BJ (cell line): ENCODE measurements at regions not wholly inside any gene's neighbourhood (a gene's known extent, or its start where the extent isn't known, plus 50 kb on each side); places are given as distances from the start of the nearest gene placed in this dataset.
A peak's percentile ranks its signal among the peaks of the same experiment; 100 is the strongest.

Experiments
- CTCF ChIA-PET: fragments of 350-600 bp; formaldehyde crosslinking; extraction: SDS; loops from one replicate; lab custom pipeline; 2021; ENCODE audit warnings: antibody characterized with exemption, inconsistent platforms; lab: Yijun Ruan, JAX
- POLR2A ChIA-PET: fragments of 300-600 bp; sonication (Branson Sonifier 250); formaldehyde crosslinking; extraction: SDS; loops from one replicate; lab custom pipeline; 2021; ENCODE audit warnings: antibody characterized with exemption; lab: Charles Lee
- DNase-seq: peaks from one replicate; pipeline ENCODE4 v3.0.0-alpha.2; 2011; ENCODE audit warnings: low read depth
- H3K27me3 ChIP-seq: 2 replicates; pipeline ENCODE4 v1.6.0; 2011; ENCODE audit warnings: low read length; ENCODE audit not compliant: control insufficient read depth, insufficient read depth
- H3K36me3 ChIP-seq: 2 replicates; pipeline ENCODE4 v1.5.1; 2011; ENCODE audit warnings: low read length; ENCODE audit not compliant: control insufficient read depth, insufficient read depth
- H3K4me3 ChIP-seq: 2 replicates; pipeline ENCODE4 v1.5.1; 2011; ENCODE audit warnings: low read depth, mild to moderate bottlenecking, control low read depth, low read length
- TF ChIP-seq, protein P1 (sequence below): IDR thresholded peaks from 2 replicates; pipeline ENCODE4 v1.5.1; 2011; ENCODE audit warnings: low read depth, mild to moderate bottlenecking, control low read depth, inconsistent platforms, low read length, moderate library complexity; ENCODE audit not compliant: insufficient read depth

- Histone ChIP-seq H3K27me3 (no peaks in the 10 kb centered on the region), H3K4me3 (no peak overlapping the region), H3K36me3 (no peaks in the 10 kb centered on the region)
- POLR2A ChIA-PET, result no interaction called here
- no peak for DNase-seq
- CTCF ChIA-PET, result no interaction called here
- TF ChIP-seq, protein P1, sequence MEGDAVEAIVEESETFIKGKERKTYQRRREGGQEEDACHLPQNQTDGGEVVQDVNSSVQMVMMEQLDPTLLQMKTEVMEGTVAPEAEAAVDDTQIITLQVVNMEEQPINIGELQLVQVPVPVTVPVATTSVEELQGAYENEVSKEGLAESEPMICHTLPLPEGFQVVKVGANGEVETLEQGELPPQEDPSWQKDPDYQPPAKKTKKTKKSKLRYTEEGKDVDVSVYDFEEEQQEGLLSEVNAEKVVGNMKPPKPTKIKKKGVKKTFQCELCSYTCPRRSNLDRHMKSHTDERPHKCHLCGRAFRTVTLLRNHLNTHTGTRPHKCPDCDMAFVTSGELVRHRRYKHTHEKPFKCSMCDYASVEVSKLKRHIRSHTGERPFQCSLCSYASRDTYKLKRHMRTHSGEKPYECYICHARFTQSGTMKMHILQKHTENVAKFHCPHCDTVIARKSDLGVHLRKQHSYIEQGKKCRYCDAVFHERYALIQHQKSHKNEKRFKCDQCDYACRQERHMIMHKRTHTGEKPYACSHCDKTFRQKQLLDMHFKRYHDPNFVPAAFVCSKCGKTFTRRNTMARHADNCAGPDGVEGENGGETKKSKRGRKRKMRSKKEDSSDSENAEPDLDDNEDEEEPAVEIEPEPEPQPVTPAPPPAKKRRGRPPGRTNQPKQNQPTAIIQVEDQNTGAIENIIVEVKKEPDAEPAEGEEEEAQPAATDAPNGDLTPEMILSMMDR, result no peak
Measured at GRCh38 chr6:132194529-132194928, 206.7 kb downstream of the MOXD1 start.

DNA sequence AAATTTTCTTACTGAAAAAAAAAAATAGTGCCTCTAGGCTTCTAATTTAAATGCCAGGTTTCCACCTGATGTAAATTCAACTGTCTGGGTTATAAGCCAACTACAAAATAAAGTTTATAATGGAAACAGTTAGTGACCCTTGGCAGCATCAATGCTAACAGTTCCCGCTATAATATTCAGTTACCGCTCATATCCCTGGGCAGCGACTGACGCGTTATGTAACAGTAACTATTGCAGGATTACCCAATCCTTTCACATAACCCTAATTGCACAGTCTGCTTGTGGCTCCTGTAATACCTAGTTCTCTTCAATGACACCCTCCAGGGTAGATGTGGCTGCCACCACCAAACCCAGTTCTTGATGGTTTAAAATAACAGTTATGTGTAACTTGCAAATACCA is 208.6 kb downstream of the MOXD1 start:
- no peaks in the 10 kb centered on the region for H3K27me3 ChIP-seq
- no peaks in the 10 kb centered on the region for H3K36me3 ChIP-seq
- ChIA-PET CTCF (interaction anchor here (0.6 to 1.1 kb wide), 2 partner anchors 12 to 87 kb away, joined by 3 read pairs; no protein-coding TSS in a partner anchor), POLR2A (no interaction called here)
- TF ChIP-seq, protein P1, result no peak
- no peak overlapping the region for H3K4me3 ChIP-seq
- DNase-seq, result no peak

- ChIA-PET CTCF (interaction anchor here (0.8 to 1.4 kb wide), 2 partner anchors 28 to 195 kb away, joined by 3 to 8 read pairs; no protein-coding TSS in a partner anchor), POLR2A (interaction anchor here (0.6 to 1.0 kb wide), 2 partner anchors 240 to 244 kb away, joined by 4 to 5 read pairs; partner anchors contain the start of gene CCN2)
- peak; percentile 66 for DNase-seq
- TF ChIP-seq, protein P1, result no peak
- Histone ChIP-seq H3K4me3 (no peak overlapping the region), H3K27me3 (no peaks in the 10 kb centered on the region), H3K36me3 (no peaks in the 10 kb centered on the region)
Measured at GRCh38 chr6:132190815-132191175, 210.5 kb downstream of the MOXD1 start.

GRCh38 chr6:132190097-132190814 is 211.0 kb downstream of the MOXD1 start:
- H3K36me3 ChIP-seq, result no peaks in the 10 kb centered on the region
- peak; percentile 89 for DNase-seq
- TF ChIP-seq, protein P1, result no peak
- H3K27me3 ChIP-seq, result no peaks in the 10 kb centered on the region
- CTCF ChIA-PET, result no interaction called here
- POLR2A ChIA-PET, result no interaction called here
- H3K4me3 ChIP-seq, result no peak overlapping the region

DNA sequence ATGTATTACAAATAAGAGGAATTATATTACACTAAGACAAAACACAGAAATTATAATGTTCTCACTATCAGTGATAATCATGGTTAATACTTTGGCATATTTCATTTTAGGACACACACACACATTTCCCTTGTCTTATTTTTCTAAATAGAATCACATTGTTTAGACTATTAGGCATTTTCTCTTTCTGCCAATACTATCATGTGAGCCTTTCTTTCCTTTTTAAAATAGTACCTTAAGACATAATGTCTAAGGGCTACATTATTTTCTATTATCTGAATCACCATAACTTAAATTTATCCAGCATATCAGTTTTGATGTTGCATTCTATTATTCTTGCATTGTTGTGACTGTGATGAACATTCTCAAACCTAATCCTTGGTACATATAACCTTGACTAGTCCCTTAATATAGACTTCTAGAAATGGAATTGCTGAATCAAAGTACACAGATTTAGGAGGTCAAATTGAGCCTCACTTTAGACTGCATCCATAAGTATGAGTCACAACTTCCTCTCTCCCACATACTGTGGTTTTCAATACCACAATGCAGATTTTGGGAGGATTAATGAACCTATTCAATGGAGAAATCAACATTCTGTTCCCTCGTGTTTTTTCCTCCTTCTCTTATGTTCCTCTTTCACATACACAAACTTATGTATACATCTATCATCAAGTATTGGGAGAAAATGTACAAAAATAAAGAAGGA is 212.6 kb downstream of the MOXD1 start:
- Histone ChIP-seq H3K4me3 (no peak overlapping the region), H3K36me3 (no peaks in the 10 kb centered on the region), H3K27me3 (no peaks in the 10 kb centered on the region)
- TF ChIP-seq, protein P1, result no peak
- POLR2A ChIA-PET, result no interaction called here
- peak; percentile 39 for DNase-seq
- CTCF ChIA-PET, result no interaction called here
